PC-3 (cell line): ENCODE measurements at regions not wholly inside any gene's neighbourhood (a gene's known extent, or its start where the extent isn't known, plus 50 kb on each side); places are given as distances from the start of the nearest gene placed in this dataset.

Experiments
- ATAC-seq: fragments of 200-7000 bp; cut with Tn5 transposase; 2 replicates; pipeline ENCODE4 v1.9.1; 2020; ENCODE audit warnings: mild to moderate bottlenecking, moderate library complexity
- BruUV-seq: library from RNA; stranded (reverse); fragments of 400-500 nt; replicated peaks from 2 replicates; lab custom pipeline; 2021; lab: Mats Ljungman, UMichigan
- CTCF ChIA-PET: fragments of 300-600 bp; sonication (Branson Sonifier 250); formaldehyde crosslinking; loops from one replicate; lab custom pipeline; 2022; ENCODE audit warnings: antibody characterized with exemption; lab: Charles Lee
- POLR2A ChIA-PET: fragments of 300-600 bp; sonication (Branson Sonifier 250); formaldehyde crosslinking; loops from one replicate; lab custom pipeline; 2022; ENCODE audit warnings: antibody characterized with exemption; ENCODE audit not compliant: unreplicated experiment; lab: Charles Lee
- DNase-seq: peaks from one replicate; pipeline ENCODE4 v3.0.0-alpha.2; 2015
- H2AFZ ChIP-seq: fragments of 300-600 bp; sonication (generic); 2 replicates; pipeline ENCODE4 v1.6.0; 2016; ENCODE audit warnings: antibody characterized with exemption, low read length
- H3F3A ChIP-seq: fragments of 300-600 bp; sonication (generic); one replicate; pipeline ENCODE4 v1.6.0; 2017; ENCODE audit warnings: antibody characterized with exemption, low read length, control low read depth, mild to moderate bottlenecking; ENCODE audit not compliant: unreplicated experiment
- H3K27ac ChIP-seq: fragments of 300-600 bp; sonication (generic); 2 replicates; pipeline ENCODE4 v1.5.1; 2016; ENCODE audit warnings: mild to moderate bottlenecking, low read length
- H3K27me3 ChIP-seq: fragments of 300-600 bp; sonication (generic); 2 replicates; pipeline ENCODE4 v1.6.1; 2016; ENCODE audit warnings: low read length, mixed read lengths
- H3K36me3 ChIP-seq: fragments of 300-600 bp; sonication (generic); 2 replicates; pipeline ENCODE4 v1.6.1; 2016; ENCODE audit warnings: low read depth, mixed run types, low read length, mixed read lengths
- H3K4me1 ChIP-seq: fragments of 300-600 bp; sonication (generic); 2 replicates; pipeline ENCODE4 v1.5.1; 2016; ENCODE audit warnings: low read length; ENCODE audit not compliant: insufficient read depth
- H3K4me2 ChIP-seq: fragments of 300-600 bp; sonication (generic); 2 replicates; pipeline ENCODE4 v1.6.0; 2016; ENCODE audit warnings: low read length
- H3K4me3 ChIP-seq: fragments of 300-600 bp; sonication (generic); 2 replicates; pipeline ENCODE4 v1.5.1; 2016; ENCODE audit warnings: mild to moderate bottlenecking, low read length, mixed read lengths
- H3K79me2 ChIP-seq: fragments of 300-600 bp; sonication (generic); 2 replicates; pipeline ENCODE4 v1.6.1; 2017; ENCODE audit warnings: low read length, mixed read lengths
- H3K9ac ChIP-seq: fragments of 300-600 bp; sonication (generic); 2 replicates; pipeline ENCODE4 v1.6.0; 2016; ENCODE audit warnings: mild to moderate bottlenecking, low read length
- H3K9me2 ChIP-seq: fragments of 300-600 bp; sonication (generic); replicated peaks from 2 replicates; pipeline ENCODE4 v1.6.1; 2016; ENCODE audit warnings: mixed run types, low read length, mixed read lengths
- H3K9me3 ChIP-seq: fragments of 300-600 bp; sonication (generic); 2 replicates; pipeline ENCODE4 v1.6.1; 2016; ENCODE audit warnings: low read length, mixed read lengths
- H4K20me1 ChIP-seq: fragments of 300-600 bp; sonication (generic); 2 replicates; pipeline ENCODE4 v1.6.1; 2016; ENCODE audit warnings: low read length, mixed read lengths
- EZH2 ChIP-seq: fragments of 300-600 bp; sonication (generic); IDR thresholded peaks from one replicate; pipeline ENCODE4 v1.6.1; 2017; ENCODE audit warnings: antibody characterized with exemption, mild to moderate bottlenecking, low read length; ENCODE audit not compliant: unreplicated experiment
- EZH2phosphoT487 ChIP-seq: fragments of 300-600 bp; sonication (generic); IDR thresholded peaks from 2 replicates; pipeline ENCODE4 v1.6.1; 2018; ENCODE audit warnings: mild to moderate bottlenecking, antibody characterized with exemption, low read length, borderline replicate concordance
- intact Hi-C: fragments of 100-400 bp; cut with micrococcal nuclease; formaldehyde crosslinking; loops from 2 replicates; pipeline ENCODE4 v1.9.0; 2023
- TF ChIP-seq, protein P1 (sequence below): fragments of 300-600 bp; sonication (generic); conservative IDR thresholded peaks from 2 replicates; pipeline ENCODE4 v1.5.1; 2017; ENCODE audit warnings: antibody characterized with exemption, low read depth, mild to moderate bottlenecking, low read length

DNA sequence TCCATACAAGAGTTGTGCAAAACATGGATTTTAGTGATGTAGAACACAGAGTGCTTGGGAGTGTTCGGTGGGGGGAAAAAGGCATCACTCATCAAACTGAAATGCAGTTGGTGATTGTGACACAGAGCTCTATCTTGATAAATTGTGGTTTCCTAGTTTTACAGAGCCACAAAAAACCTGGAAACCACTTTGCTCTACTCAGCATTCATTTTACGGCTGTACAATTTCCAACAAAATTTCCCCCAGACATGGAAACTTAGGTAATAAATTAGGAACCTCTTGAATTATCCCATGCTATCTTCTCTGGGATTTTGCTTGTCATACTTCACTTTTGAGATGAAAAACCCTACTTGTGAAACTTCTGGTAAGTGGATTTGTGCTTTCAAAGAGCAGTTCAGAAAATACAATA is 614.9 kb upstream of the FZD8 start:
- ATAC-seq (peak; percentile 65), DNase-seq (peak; percentile 84)
- POLR2A ChIA-PET: no interaction called here
- CTCF ChIA-PET: no interaction called here
- H3K9me2 ChIP-seq: 0 out of 2 replicates have a peak, but pooled peaks cover 4% of the 10 kb centered on the region
- H3K27ac ChIP-seq: no peak overlapping the region
- H3K27me3 ChIP-seq: no peaks in the 10 kb centered on the region
- H3K79me2 ChIP-seq: no peaks in the 10 kb centered on the region
- peaks cover 21% of the 10 kb centered on the region for H3K4me1 ChIP-seq
- no peaks in the 10 kb centered on the region for H4K20me1 ChIP-seq
- intact Hi-C loops: loop anchor here (10.0 kb wide), 1 partner anchor 622 kb away; no protein-coding TSS in a partner anchor
- TF ChIP-seq EZH2phosphoT487 (no peak), EZH2 (no peak)
- TF ChIP-seq, protein P1, sequence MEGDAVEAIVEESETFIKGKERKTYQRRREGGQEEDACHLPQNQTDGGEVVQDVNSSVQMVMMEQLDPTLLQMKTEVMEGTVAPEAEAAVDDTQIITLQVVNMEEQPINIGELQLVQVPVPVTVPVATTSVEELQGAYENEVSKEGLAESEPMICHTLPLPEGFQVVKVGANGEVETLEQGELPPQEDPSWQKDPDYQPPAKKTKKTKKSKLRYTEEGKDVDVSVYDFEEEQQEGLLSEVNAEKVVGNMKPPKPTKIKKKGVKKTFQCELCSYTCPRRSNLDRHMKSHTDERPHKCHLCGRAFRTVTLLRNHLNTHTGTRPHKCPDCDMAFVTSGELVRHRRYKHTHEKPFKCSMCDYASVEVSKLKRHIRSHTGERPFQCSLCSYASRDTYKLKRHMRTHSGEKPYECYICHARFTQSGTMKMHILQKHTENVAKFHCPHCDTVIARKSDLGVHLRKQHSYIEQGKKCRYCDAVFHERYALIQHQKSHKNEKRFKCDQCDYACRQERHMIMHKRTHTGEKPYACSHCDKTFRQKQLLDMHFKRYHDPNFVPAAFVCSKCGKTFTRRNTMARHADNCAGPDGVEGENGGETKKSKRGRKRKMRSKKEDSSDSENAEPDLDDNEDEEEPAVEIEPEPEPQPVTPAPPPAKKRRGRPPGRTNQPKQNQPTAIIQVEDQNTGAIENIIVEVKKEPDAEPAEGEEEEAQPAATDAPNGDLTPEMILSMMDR: no peak
- H3F3A ChIP-seq: no peaks in the 10 kb centered on the region
- no TSS peak for BruUV-seq
- no peak overlapping the region for H3K9ac ChIP-seq
- no peaks in the 10 kb centered on the region for H3K9me3 ChIP-seq
- no peaks in the 10 kb centered on the region for H3K36me3 ChIP-seq
- peak overlapping the region; percentile 1; the same call in 1 of the 2 replicates for H3K4me2 ChIP-seq
- H2AFZ ChIP-seq: peak overlapping the region; percentile 5
- no peak overlapping the region for H3K4me3 ChIP-seq

DNA sequence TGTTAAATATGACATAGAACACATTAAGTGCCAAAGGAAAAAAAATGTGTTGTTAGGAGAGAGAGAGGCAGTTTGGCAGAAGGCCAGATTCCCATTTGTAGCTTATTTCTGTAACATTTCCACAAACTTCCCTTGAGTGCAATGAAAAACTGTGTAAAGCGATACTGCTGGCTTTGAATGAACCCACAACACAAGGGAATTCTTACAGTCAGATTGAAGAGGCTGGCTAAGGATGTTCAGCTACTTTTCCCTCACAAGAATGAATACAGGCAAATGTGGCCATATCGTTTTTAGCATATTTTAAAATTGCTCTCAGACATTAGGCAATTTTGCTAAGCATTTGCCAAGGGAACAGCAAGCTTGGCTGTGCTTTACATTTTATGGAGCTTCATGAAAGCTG is 614.1 kb upstream of the FZD8 start:
- no peak overlapping the region for H2AFZ ChIP-seq
- intact Hi-C loops: loop anchor here (10.0 kb wide), 1 partner anchor 621 kb away; no protein-coding TSS in a partner anchor
- H3K4me1 ChIP-seq: peaks cover 21% of the 10 kb centered on the region
- BruUV-seq: no TSS peak
- H3K36me3 ChIP-seq: no peaks in the 10 kb centered on the region
- POLR2A ChIA-PET: interaction anchor here (0.5 kb wide), 1 partner anchor 12 kb away, joined by 3 read pairs; no protein-coding TSS in a partner anchor
- 0 out of 2 replicates have a peak, but pooled peaks cover 10% of the 10 kb centered on the region for H3K9me2 ChIP-seq
- H4K20me1 ChIP-seq: no peaks in the 10 kb centered on the region
- H3K4me3 ChIP-seq: no peak overlapping the region
- no peaks in the 10 kb centered on the region for H3K79me2 ChIP-seq
- H3K4me2 ChIP-seq: no peak overlapping the region
- DNase-seq (no peak), ATAC-seq (no peak)
- no peaks in the 10 kb centered on the region for H3K9me3 ChIP-seq
- TF ChIP-seq, protein P1: no peak
- TF ChIP-seq EZH2 (no peak), EZH2phosphoT487 (no peak)
- no peaks in the 10 kb centered on the region for H3K27me3 ChIP-seq
- H3K27ac ChIP-seq: no peak overlapping the region
- no peaks in the 10 kb centered on the region for H3F3A ChIP-seq
- CTCF ChIA-PET: no interaction called here
- H3K9ac ChIP-seq: no peak overlapping the region

- H3K9me3 ChIP-seq: no peaks in the 10 kb centered on the region
- H3K36me3 ChIP-seq: no peaks in the 10 kb centered on the region
- ChIA-PET POLR2A (no interaction called here), CTCF (no interaction called here)
- no peak overlapping the region for H3K27ac ChIP-seq
- H3K27me3 ChIP-seq: no peaks in the 10 kb centered on the region
- no peaks in the 10 kb centered on the region for H3F3A ChIP-seq
- DNase-seq: peak; percentile 75
- peak; percentile 25 for ATAC-seq
- H3K79me2 ChIP-seq: no peaks in the 10 kb centered on the region
- no peak overlapping the region for H3K4me3 ChIP-seq
- no peaks in the 10 kb centered on the region for H4K20me1 ChIP-seq
- no peak overlapping the region for H3K9ac ChIP-seq
- H3K9me2 ChIP-seq: 0 out of 2 replicates have a peak, but pooled peaks cover 11% of the 10 kb centered on the region
- TF ChIP-seq EZH2phosphoT487 (no peak), EZH2 (no peak)
- TF ChIP-seq, protein P1: no peak
- no peak overlapping the region for H3K4me2 ChIP-seq
- intact Hi-C loops: loop anchor here (10.0 kb wide), 1 partner anchor 619 kb away; no protein-coding TSS in a partner anchor
- no peak overlapping the region for H2AFZ ChIP-seq
- no TSS peak for BruUV-seq
- H3K4me1 ChIP-seq: peaks cover 21% of the 10 kb centered on the region
Measured at GRCh38 chr10:36254199-36254598, 612.1 kb upstream of the FZD8 start.
